Breast epithelium (tissue), 4 donors: ENCODE measurements at regions not wholly inside any gene's neighbourhood (a gene's known extent, or its start where the extent isn't known, plus 50 kb on each side); places are given as distances from the start of the nearest gene placed in this dataset.

Experiments used
- DNase-seq, 2 donors: peaks; one replicate each; pipeline ENCODE4 v3.0.0-alpha.2; 2019; ENCODE audit warnings: low spot score in 2 of 2
- H3K27ac ChIP-seq, 2 donors: fragments of 200-600 bp; sonication (generic) in 1 of 2; one replicate each; pipeline ENCODE4 v1.5.1; 2016 to 2019; ENCODE audit warnings: mild to moderate bottlenecking in 1 of 2
- H3K27me3 ChIP-seq, 2 donors: fragments of 200-600 bp; sonication (generic) in 1 of 2; one replicate each; pipeline versions ENCODE4 v1.5.1 to v1.6.0; 2017 to 2019; ENCODE audit warnings: control low read depth in 1 of 2, mild to moderate bottlenecking in 1 of 2
- H3K36me3 ChIP-seq: fragments of 200-600 bp; one replicate; pipeline ENCODE4 v1.5.1; 2019
- H3K4me1 ChIP-seq, 2 donors: fragments of 200-600 bp; sonication (generic); one replicate each; pipeline ENCODE4 v1.5.1; 2016 to 2019; ENCODE audit warnings: control low read depth in 1 of 2
- H3K4me3 ChIP-seq, 3 donors: fragments of 200-600 bp; sonication (generic); 1 replicate in 2 of 3; 2 replicates in 1 of 3; pipeline ENCODE4 v1.5.1; 2016 to 2019; ENCODE audit warnings: mild to moderate bottlenecking in 3 of 3, moderate library complexity in 2 of 3
- H3K9me3 ChIP-seq, 2 donors: fragments of 200-600 bp; sonication (generic) in 1 of 2; one replicate each; pipeline ENCODE4 v1.5.1; 2016 to 2019; ENCODE audit warnings: control low read depth in 1 of 2
- CTCF ChIP-seq, 3 donors: fragments of 450-650 bp; IDR thresholded peaks; one replicate each; pipeline ENCODE4 v1.5.1; 2016 to 2017; ENCODE audit warnings: antibody characterized with exemption in 3 of 3, mild to moderate bottlenecking in 3 of 3, moderate library complexity in 3 of 3
- POLR2A ChIP-seq: fragments of 450-650 bp; IDR thresholded peaks from one replicate; pipeline ENCODE4 v1.6.1; 2016; ENCODE audit warnings: antibody characterized with exemption, mild to moderate bottlenecking, moderate library complexity
- POLR2AphosphoS5 ChIP-seq, 3 donors: sonication (generic); formaldehyde crosslinking; IDR thresholded peaks; one replicate each; pipeline ENCODE4 v1.6.1; 2017; ENCODE audit warnings: antibody characterized with exemption in 3 of 3
- intact Hi-C: fragments of 100-400 bp; cut with DNase I; formaldehyde crosslinking; loops from one replicate; pipeline ENCODE4 v1.15.1; 2023; ENCODE audit warnings: low total_unique reads

GRCh38 chr11:92759571-92760214 lies 209.8 kb upstream of the MTNR1B start:
- intact Hi-C loops: loop anchor here (5.0 kb wide), 1 partner anchor 293 kb away; no protein-coding TSS in a partner anchor
- Histone ChIP-seq H3K4me3 (no peak overlapping the region), H3K27me3 (no peaks in the 10 kb centered on the region), H3K27ac (no peak overlapping the region), H3K36me3 (no peaks in the 10 kb centered on the region), H3K9me3 (no peaks in the 10 kb centered on the region), H3K4me1 (no peaks in the 10 kb centered on the region)
- TF ChIP-seq CTCF (IDR thresholded peaks at IDR 0.05): no peak
- no peak for TF ChIP-seq POLR2AphosphoS5 (IDR thresholded peaks at IDR 0.05)
- TF ChIP-seq POLR2A: no peak
- DNase-seq: no peak

GRCh38 chr11:92762121-92762540 lies 207.3 kb upstream of the MTNR1B start:
- Histone ChIP-seq H3K36me3 (no peaks in the 10 kb centered on the region), H3K27ac (no peak overlapping the region), H3K4me1 (no peaks in the 10 kb centered on the region), H3K27me3 (no peaks in the 10 kb centered on the region), H3K4me3 (no peak overlapping the region), H3K9me3 (no peaks in the 10 kb centered on the region)
- intact Hi-C loops: no loop called here
- DNase-seq: no peak
- TF ChIP-seq POLR2AphosphoS5 (IDR thresholded peaks at IDR 0.05): no peak
- no peak for TF ChIP-seq CTCF (IDR thresholded peaks at IDR 0.05)
- TF ChIP-seq POLR2A: no peak

GRCh38 chr11:92763336-92763735 lies 206.1 kb upstream of the MTNR1B start:
- Histone ChIP-seq H3K4me3 (no peak overlapping the region), H3K9me3 (no peaks in the 10 kb centered on the region), H3K27me3 (no peaks in the 10 kb centered on the region), H3K27ac (no peak overlapping the region), H3K4me1 (no peaks in the 10 kb centered on the region), H3K36me3 (no peaks in the 10 kb centered on the region)
- DNase-seq: no peak
- intact Hi-C loops: no loop called here
- TF ChIP-seq POLR2AphosphoS5 (IDR thresholded peaks at IDR 0.05) (no peak), POLR2A (no peak), CTCF (IDR thresholded peaks at IDR 0.05) (no peak)

- H3K36me3 ChIP-seq: no peaks in the 10 kb centered on the region
Observed at GRCh38 chr11:92764128-92764527, 205.3 kb upstream of the MTNR1B start.

More at GRCh38 chr11:92764128-92764527, 205.3 kb upstream of the MTNR1B start:
- intact Hi-C loops: no loop called here
- Histone ChIP-seq H3K4me1 (no peaks in the 10 kb centered on the region), H3K27ac (no peak overlapping the region), H3K4me3 (no peak overlapping the region), H3K9me3 (no peaks in the 10 kb centered on the region), H3K27me3 (no peaks in the 10 kb centered on the region)
- no peak for DNase-seq
- TF ChIP-seq POLR2A (no peak), CTCF (IDR thresholded peaks at IDR 0.05) (no peak), POLR2AphosphoS5 (IDR thresholded peaks at IDR 0.05) (no peak)
